Sigmoid colon (tissue), 6 donors: ENCODE measurements at regions not wholly inside any gene's neighbourhood (a gene's known extent, or its start where the extent isn't known, plus 50 kb on each side); places are given as distances from the start of the nearest gene placed in this dataset.

Experiments
- DNase-seq: peaks from one replicate; pipeline ENCODE4 v3.0.0-alpha.2; 2019
- H3K27ac ChIP-seq, 4 donors: fragments of 200-600 bp; sonication (generic); one replicate each; pipeline ENCODE4 v1.5.1; 2016 to 2019; ENCODE audit warnings: mild to moderate bottlenecking in 1 of 4
- H3K27me3 ChIP-seq, 3 donors: fragments of 200-600 bp; sonication (generic); one replicate each; pipeline ENCODE4 v1.5.1; 2019; ENCODE audit warnings: mild to moderate bottlenecking in 1 of 3
- H3K36me3 ChIP-seq, 4 donors: fragments of 200-600 bp; sonication (generic); one replicate each; pipeline ENCODE4 v1.5.1; 2016 to 2019
- H3K4me1 ChIP-seq, 4 donors: fragments of 200-600 bp; sonication (generic); one replicate each; pipeline ENCODE4 v1.5.1; 2017 to 2019
- H3K4me3 ChIP-seq, 4 donors: fragments of 200-600 bp; sonication (generic); one replicate each; pipeline ENCODE4 v1.5.1; 2017 to 2019; ENCODE audit warnings: mild to moderate bottlenecking in 2 of 4, moderate library complexity in 1 of 4
- H3K9me3 ChIP-seq, 4 donors: fragments of 200-600 bp in 3 of 4; sonication (generic) in 3 of 4; one replicate each; pipeline versions ENCODE4 v1.5.1 to v1.6.1; 2013 to 2019
- CTCF ChIP-seq, 4 experiments: fragments of 450-650 bp in 3 of 4; fragments of 200-600 bp in 1 of 4; IDR thresholded peaks; one replicate each; pipeline ENCODE4 v1.5.1; 2016 to 2019; ENCODE audit warnings: antibody characterized with exemption in 4 of 4, mild to moderate bottlenecking in 3 of 4, moderate library complexity in 2 of 4
- EP300 ChIP-seq, 4 donors: sonication (generic); formaldehyde crosslinking; IDR thresholded peaks; one replicate each; pipeline ENCODE4 v1.6.1; 2017; ENCODE audit warnings: antibody characterized with exemption in 4 of 4
- POLR2A ChIP-seq, 2 donors: fragments of 450-650 bp; IDR thresholded peaks; one replicate each; pipeline ENCODE4 v1.6.1; 2016; ENCODE audit warnings: antibody characterized with exemption in 2 of 2, mild to moderate bottlenecking in 2 of 2, moderate library complexity in 2 of 2
- POLR2AphosphoS5 ChIP-seq, 4 donors: sonication (generic); formaldehyde crosslinking; IDR thresholded peaks; one replicate each; pipeline ENCODE4 v1.6.1; 2017; ENCODE audit warnings: antibody characterized with exemption in 4 of 4
- WGBS, 2 donors: extraction: QIAGEN DNeasy Blood & Tissue Kit; methylation state at CpG; one replicate each; pipeline ENCODE4 v1.1.7; 2013; 5-methylcytosine and 5-hydroxymethylcytosine counted together
- intact Hi-C: fragments of 100-400 bp; cut with DNase I; formaldehyde crosslinking; loops from one replicate; pipeline ENCODE4 v1.15.1; 2023
- donor health status: healthy with polysubstance abuse.
- donor health status: healthy.

- Histone ChIP-seq H3K4me1 (no peaks in the 10 kb centered on the region), H3K27me3 (no peaks in the 10 kb centered on the region), H3K27ac (no peak overlapping the region), H3K36me3 (no peaks in the 10 kb centered on the region), H3K4me3 (no peak overlapping the region), H3K9me3 (no peaks in the 10 kb centered on the region)
- intact Hi-C loops, result no loop called here
- no peak for DNase-seq
- 79 to 83% methylated on average over 6 of the region's 6 CpGs for WGBS, 2 donors
- no peak for TF ChIP-seq POLR2A (IDR thresholded peaks at IDR 0.05)
- no peak for TF ChIP-seq EP300 (IDR thresholded peaks at IDR 0.05)
- no peak for TF ChIP-seq POLR2AphosphoS5 (IDR thresholded peaks at IDR 0.05)
- TF ChIP-seq CTCF (IDR thresholded peaks at IDR 0.05), result no peak
These were observed 1176.9 kb downstream of the SUCLG1 start for GRCh38 chr2:83282043-83282795.

GRCh38 chr2:83280391-83280790 is 1178.7 kb downstream of the SUCLG1 start:
- DNase-seq, result no peak
- Histone ChIP-seq H3K36me3 (no peaks in the 10 kb centered on the region), H3K4me3 (no peak overlapping the region), H3K9me3 (no peaks in the 10 kb centered on the region), H3K27me3 (no peaks in the 10 kb centered on the region), H3K4me1 (no peaks in the 10 kb centered on the region), H3K27ac (no peak overlapping the region)
- intact Hi-C loops, result no loop called here
- 97 to 98% methylated on average over 1 of the region's 1 CpG for WGBS, 2 donors
- TF ChIP-seq CTCF (IDR thresholded peaks at IDR 0.05) (no peak), POLR2AphosphoS5 (IDR thresholded peaks at IDR 0.05) (no peak), POLR2A (IDR thresholded peaks at IDR 0.05) (no peak), EP300 (IDR thresholded peaks at IDR 0.05) (no peak)

GRCh38 chr2:83273322-83273721 is 1185.8 kb downstream of the SUCLG1 start:
- no peaks in the 10 kb centered on the region for H3K9me3 ChIP-seq
- TF ChIP-seq POLR2A (IDR thresholded peaks at IDR 0.05), result no peak
- no peak for TF ChIP-seq EP300 (IDR thresholded peaks at IDR 0.05)
- no peak for TF ChIP-seq CTCF (IDR thresholded peaks at IDR 0.05)
- TF ChIP-seq POLR2AphosphoS5 (IDR thresholded peaks at IDR 0.05), result no peak
- no peak for DNase-seq
- no peak overlapping the region for H3K4me3 ChIP-seq
- H3K36me3 ChIP-seq, result no peaks in the 10 kb centered on the region
- no peak overlapping the region for H3K27ac ChIP-seq
- H3K4me1 ChIP-seq, result no peaks in the 10 kb centered on the region
- H3K27me3 ChIP-seq, result no peaks in the 10 kb centered on the region
- intact Hi-C loops, result no loop called here

- 35 to 60% methylated on average over 1 of the region's 1 CpG for WGBS, 2 donors
- Histone ChIP-seq H3K36me3 (no peaks in the 10 kb centered on the region), H3K4me3 (no peak overlapping the region), H3K27me3 (no peaks in the 10 kb centered on the region), H3K4me1 (no peaks in the 10 kb centered on the region), H3K9me3 (no peaks in the 10 kb centered on the region), H3K27ac (no peak overlapping the region)
- DNase-seq, result no peak
- TF ChIP-seq EP300 (IDR thresholded peaks at IDR 0.05), result no peak
- TF ChIP-seq CTCF (IDR thresholded peaks at IDR 0.05), result no peak
- TF ChIP-seq POLR2AphosphoS5 (IDR thresholded peaks at IDR 0.05), result no peak
- TF ChIP-seq POLR2A (IDR thresholded peaks at IDR 0.05), result no peak
- intact Hi-C loops, result no loop called here
These were observed 1197.4 kb downstream of the SUCLG1 start for GRCh38 chr2:83261591-83262136.
